GM12878 (cell line): ENCODE measurements at regions not wholly inside any gene's neighbourhood (a gene's known extent, or its start where the extent isn't known, plus 50 kb on each side); places are given as distances from the start of the nearest gene placed in this dataset.

ENCODE experiments used
- CHD4 ChIP-seq: fragments of 200-600 bp; sonication (generic); IDR thresholded peaks from 2 replicates; pipeline ENCODE4 v1.6.1; 2016; ENCODE audit warnings: mild to moderate bottlenecking
- CTCF ChIP-seq, 3 experiments: IDR thresholded peaks in 2 of 3; conservative IDR thresholded peaks in 1 of 3; 2 replicates each; pipeline ENCODE4 v1.5.1; 2011; ENCODE audit warnings: low read depth in 3 of 3, low read length in 3 of 3, mild to moderate bottlenecking in 3 of 3, control low read depth in 2 of 3, moderate library complexity in 2 of 3, inconsistent platforms in 1 of 3, mixed read lengths in 1 of 3; ENCODE audit not compliant: control insufficient read depth in 2 of 3, insufficient read depth in 1 of 3; ENCODE audit errors: extremely low read depth in 1 of 3
- EP300 ChIP-seq, 2 experiments: fragments of 150-350 bp in 1 of 2; IDR thresholded peaks; 2 replicates each; pipeline ENCODE4 v1.6.1; 2011 to 2012; ENCODE audit warnings: low read depth in 2 of 2, low read length in 2 of 2, borderline replicate concordance in 1 of 2, improper control_type of control experiment in 1 of 2, inconsistent platforms in 1 of 2; ENCODE audit not compliant: control insufficient read depth in 1 of 2
- HDAC2 ChIP-seq: fragments of 200-600 bp; sonication (generic); IDR thresholded peaks from 2 replicates; pipeline ENCODE4 v1.6.1; 2017
- HDAC6 ChIP-seq: fragments of 200-600 bp; sonication (generic); IDR thresholded peaks from one replicate; pipeline ENCODE4 v1.8.0; 2017; ENCODE audit warnings: antibody characterized with exemption; ENCODE audit not compliant: unreplicated experiment
- RAD21 ChIP-seq: IDR thresholded peaks from 2 replicates; pipeline ENCODE4 v1.6.1; 2011; ENCODE audit warnings: mild to moderate bottlenecking, low read depth, low read length, moderate library complexity; ENCODE audit not compliant: insufficient read depth
- SUZ12 ChIP-seq: fragments of 200-600 bp; sonication (generic); IDR thresholded peaks from one replicate; pipeline ENCODE4 v1.6.1; 2018; ENCODE audit warnings: antibody characterized with exemption, mild to moderate bottlenecking; ENCODE audit not compliant: unreplicated experiment
- ZZZ3 ChIP-seq: IDR thresholded peaks from 2 replicates; pipeline ENCODE4 v1.6.1; 2011; ENCODE audit warnings: low read depth; ENCODE audit not compliant: control insufficient read depth, insufficient read length

GRCh38 chr2:211144974-211145665 lies 588.7 kb downstream of the CPS1 start:
- TF ChIP-seq CHD4 (no peak), CTCF (IDR thresholded peaks at IDR 0.05 in 2 of 3, conservative IDR thresholded peaks at IDR 0.05 in 1 of 3; ENCODE audit: control insufficient read depth in 2 of 3, extremely low read depth in 1 of 3, insufficient read depth in 1 of 3, low read depth in 3 of 3, low read length in 3 of 3) (no peak), EP300 (IDR thresholded peaks at IDR 0.05; ENCODE audit: borderline replicate concordance in 1 of 2, control insufficient read depth in 1 of 2, low read depth in 2 of 2, low read length in 2 of 2) (no peak), HDAC6 (no peak), ZZZ3 (no peak), HDAC2 (no peak), RAD21 (no peak), SUZ12 (no peak)
